ENCODE measurements at regions not wholly inside any gene's neighbourhood (a gene's known extent, or its start where the extent isn't known, plus 50 kb on each side); places are given as distances from the start of the nearest gene placed in this dataset.

- Histone ChIP-seq H3K4me3 (ENCODE audit: low read length) (no peak overlapping the region), H3K79me2 (ENCODE audit: low read length) (no peaks in the 10 kb centered on the region), H3K9me3 (ENCODE audit: insufficient read depth, low read length) (no peaks in the 10 kb centered on the region), H3K36me3 (replicated peaks; ENCODE audit: low read depth, low read length) (no peaks in the 10 kb centered on the region), H3K9ac (ENCODE audit: low read length) (no peak overlapping the region), H3K27me3 (ENCODE audit: low read depth, low read length) (peaks cover 13% of the 10 kb centered on the region; the same call in 1 of the 2 replicates), H3K4me1 (ENCODE audit: low read length) (no peaks in the 10 kb centered on the region), H3K4me2 (ENCODE audit: low read length) (no peak overlapping the region), H4K20me1 (ENCODE audit: insufficient read depth, low read length) (no peaks in the 10 kb centered on the region), H2AFZ (ENCODE audit: low read depth, low read length) (no peak overlapping the region), H3K27ac (ENCODE audit: low read length) (no peak overlapping the region)
- TF ChIP-seq EZH2phosphoT487 (IDR thresholded peaks at IDR 0.05; ENCODE audit: low read depth) (no peak), CTCF (IDR thresholded peaks at IDR 0.05; ENCODE audit: low read depth, low read length) (no peak)
Measured at GRCh38 chr11:15341587-15341986, 226.9 kb downstream of the INSC start.

- Histone ChIP-seq H3K27me3 (ENCODE audit: low read depth, low read length) (peaks cover 13% of the 10 kb centered on the region; the same call in 1 of the 2 replicates), H2AFZ (ENCODE audit: low read depth, low read length) (no peak overlapping the region), H3K9me3 (ENCODE audit: insufficient read depth, low read length) (no peaks in the 10 kb centered on the region), H3K27ac (ENCODE audit: low read length) (no peak overlapping the region), H3K4me1 (ENCODE audit: low read length) (no peaks in the 10 kb centered on the region), H3K4me3 (ENCODE audit: low read length) (no peak overlapping the region), H3K9ac (ENCODE audit: low read length) (no peak overlapping the region), H4K20me1 (ENCODE audit: insufficient read depth, low read length) (no peaks in the 10 kb centered on the region), H3K36me3 (replicated peaks; ENCODE audit: low read depth, low read length) (no peaks in the 10 kb centered on the region), H3K4me2 (ENCODE audit: low read length) (no peak overlapping the region), H3K79me2 (ENCODE audit: low read length) (no peaks in the 10 kb centered on the region)
- TF ChIP-seq EZH2phosphoT487 (IDR thresholded peaks at IDR 0.05; ENCODE audit: low read depth) (no peak), CTCF (IDR thresholded peaks at IDR 0.05; ENCODE audit: low read depth, low read length) (no peak)
Measured at GRCh38 chr11:15342163-15342562, 227.4 kb downstream of the INSC start.

GRCh38 chr11:15346907-15347306 is 232.2 kb downstream of the INSC start:
- no peak overlapping the region for H3K4me3 ChIP-seq (ENCODE audit: low read length)
- TF ChIP-seq EZH2phosphoT487 (IDR thresholded peaks at IDR 0.05; ENCODE audit: low read depth) (no peak), CTCF (IDR thresholded peaks at IDR 0.05; ENCODE audit: low read depth, low read length) (no peak)
- H3K9me3 ChIP-seq (ENCODE audit: insufficient read depth, low read length) = no peaks in the 10 kb centered on the region
- H3K79me2 ChIP-seq (ENCODE audit: low read length) = no peaks in the 10 kb centered on the region
- no peaks in the 10 kb centered on the region for H3K36me3 ChIP-seq (replicated peaks; ENCODE audit: low read depth, low read length)
- H3K27me3 ChIP-seq (ENCODE audit: low read depth, low read length) = no peaks in the 10 kb centered on the region
- H2AFZ ChIP-seq (ENCODE audit: low read depth, low read length) = no peak overlapping the region
- H3K27ac ChIP-seq (ENCODE audit: low read length) = no peak overlapping the region
- no peak overlapping the region for H3K4me2 ChIP-seq (ENCODE audit: low read length)
- H3K9ac ChIP-seq (ENCODE audit: low read length) = no peak overlapping the region
- no peaks in the 10 kb centered on the region for H3K4me1 ChIP-seq (ENCODE audit: low read length)
- no peaks in the 10 kb centered on the region for H4K20me1 ChIP-seq (ENCODE audit: insufficient read depth, low read length)

- Histone ChIP-seq H4K20me1 (ENCODE audit: insufficient read depth, low read length) (no peaks in the 10 kb centered on the region), H3K9me3 (ENCODE audit: insufficient read depth, low read length) (no peaks in the 10 kb centered on the region), H3K4me2 (ENCODE audit: low read length) (no peak overlapping the region), H3K79me2 (ENCODE audit: low read length) (no peaks in the 10 kb centered on the region), H3K27ac (ENCODE audit: low read length) (no peak overlapping the region), H2AFZ (ENCODE audit: low read depth, low read length) (no peak overlapping the region), H3K9ac (ENCODE audit: low read length) (no peak overlapping the region), H3K4me1 (ENCODE audit: low read length) (no peaks in the 10 kb centered on the region), H3K4me3 (ENCODE audit: low read length) (no peak overlapping the region), H3K36me3 (replicated peaks; ENCODE audit: low read depth, low read length) (no peaks in the 10 kb centered on the region), H3K27me3 (ENCODE audit: low read depth, low read length) (no peaks in the 10 kb centered on the region)
- no peak for TF ChIP-seq CTCF (IDR thresholded peaks at IDR 0.05; ENCODE audit: low read depth, low read length)
- no peak for TF ChIP-seq EZH2phosphoT487 (IDR thresholded peaks at IDR 0.05; ENCODE audit: low read depth)
Measured at GRCh38 chr11:15347969-15348734, 233.4 kb downstream of the INSC start.
